HG02588 (cell line): ENCODE measurements at regions not wholly inside any gene's neighbourhood (a gene's known extent, or its start where the extent isn't known, plus 50 kb on each side); places are given as distances from the start of the nearest gene placed in this dataset.
"Not testable (repeated sequence)": the region's sequence is repeated elsewhere in the genome, so short reads cannot be mapped to it uniquely, and the experiment has no call there.

Source experiments
- ATAC-seq: cut with Tn5 transposase; IDR thresholded peaks from one replicate; pipeline ENCODE4 v1.9.1; 2021; ENCODE audit warnings: mild to moderate bottlenecking, moderate library complexity; ENCODE audit not compliant: unreplicated experiment

DNA sequence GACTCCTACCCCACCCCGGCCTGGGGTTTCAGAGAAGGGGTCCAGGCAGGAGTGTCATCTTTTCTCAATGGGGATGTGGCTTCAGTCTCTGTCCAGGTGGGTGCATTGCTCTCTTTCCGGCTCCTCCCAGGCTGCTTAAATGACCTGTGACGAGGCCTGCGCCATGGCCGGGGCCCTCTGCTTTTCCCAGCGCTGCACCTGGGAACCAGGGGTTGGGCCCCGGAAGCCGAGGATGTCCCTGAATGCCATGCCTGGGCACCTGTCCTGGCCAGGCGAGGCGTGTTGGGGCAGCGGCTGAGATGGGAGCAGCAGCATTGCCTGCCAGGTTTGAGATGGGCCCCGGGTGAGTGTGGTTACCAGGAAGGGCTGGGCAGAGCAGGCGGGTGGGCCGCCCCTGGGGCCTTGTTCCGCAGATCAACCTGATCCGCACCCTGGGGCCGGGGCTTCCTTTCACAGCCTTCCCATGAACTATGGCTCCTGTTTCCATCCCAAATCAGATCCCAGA, 147.4 kb downstream of the SEC14L1 start:
- no peak for ATAC-seq

DNA sequence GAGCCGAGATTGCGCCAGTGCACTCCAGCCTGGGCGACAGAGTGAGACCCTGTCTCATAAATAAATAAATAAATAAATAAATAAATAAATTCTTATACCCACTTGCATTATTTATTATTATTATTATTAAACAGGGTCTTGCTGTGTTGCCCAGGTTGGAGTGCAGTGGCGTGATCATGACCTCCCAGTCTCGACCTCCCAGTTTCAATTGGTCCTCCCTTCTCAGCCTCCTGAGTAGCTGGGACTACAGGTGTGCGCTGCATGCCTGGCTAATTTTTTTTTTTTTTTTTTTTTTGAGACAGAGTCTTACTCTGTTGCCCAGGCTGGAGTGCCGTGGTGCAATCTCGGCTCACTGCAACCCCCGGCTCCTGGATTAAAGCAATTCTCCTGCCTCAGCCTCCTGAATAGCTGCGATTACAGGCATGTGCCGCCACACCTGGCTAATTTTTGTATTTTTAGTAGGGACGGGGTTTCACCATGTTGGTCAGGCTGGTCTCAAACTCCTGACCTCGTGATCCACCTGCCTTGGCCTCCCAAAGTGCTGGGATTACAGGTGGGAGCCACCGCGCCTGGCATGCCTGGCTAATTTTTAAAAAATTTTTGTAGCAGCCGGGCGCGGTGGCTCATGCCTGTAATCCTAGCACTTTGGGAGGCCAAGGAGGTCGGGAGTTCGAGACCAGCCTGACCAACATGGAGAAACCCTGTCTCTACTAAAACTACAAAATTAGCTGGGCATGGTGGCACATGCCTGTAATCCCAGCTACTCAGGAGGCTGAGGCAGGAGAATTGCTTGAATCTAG, 150.2 kb downstream of the SEC14L1 start:
- ATAC-seq, result not testable (repeated sequence)

DNA sequence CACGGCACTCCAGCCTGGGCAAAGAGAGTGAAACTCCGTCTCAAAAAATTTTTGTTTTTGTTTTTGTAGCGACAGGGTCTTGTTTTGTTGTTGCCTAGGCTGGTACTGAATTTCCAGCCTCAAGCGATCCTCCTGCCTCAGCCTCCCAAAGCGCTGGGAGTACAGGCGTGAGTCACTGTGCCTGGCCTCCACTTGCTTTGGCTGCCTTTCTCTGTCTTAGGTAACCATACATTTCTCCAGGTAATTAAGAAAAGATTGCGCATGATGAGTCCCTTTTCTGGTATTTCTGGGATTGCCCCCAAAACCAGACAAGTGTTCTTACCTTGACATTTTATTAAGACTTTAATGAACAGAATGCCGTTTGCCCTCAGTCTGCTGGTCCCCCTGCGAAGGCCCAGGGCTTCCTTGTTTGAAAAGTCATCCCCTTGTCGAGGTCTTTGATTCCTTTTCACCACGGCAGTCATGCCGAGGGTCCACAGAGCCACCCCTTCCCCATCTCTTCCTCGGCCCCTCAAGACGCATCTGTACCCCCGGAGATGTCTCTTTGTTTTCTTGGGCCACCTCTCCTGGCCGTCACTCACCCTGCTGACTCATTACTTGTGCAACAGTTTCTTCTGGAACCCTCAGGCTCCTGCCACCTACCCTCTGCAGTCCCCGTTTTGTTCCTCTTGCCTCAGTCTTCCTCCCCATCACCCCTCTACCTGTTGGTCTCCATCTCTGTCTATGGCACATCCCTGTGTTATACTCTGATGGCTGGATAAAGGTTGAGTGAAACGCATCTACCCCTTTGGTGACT, 151.0 kb downstream of the SEC14L1 start:
- no peak for ATAC-seq

DNA sequence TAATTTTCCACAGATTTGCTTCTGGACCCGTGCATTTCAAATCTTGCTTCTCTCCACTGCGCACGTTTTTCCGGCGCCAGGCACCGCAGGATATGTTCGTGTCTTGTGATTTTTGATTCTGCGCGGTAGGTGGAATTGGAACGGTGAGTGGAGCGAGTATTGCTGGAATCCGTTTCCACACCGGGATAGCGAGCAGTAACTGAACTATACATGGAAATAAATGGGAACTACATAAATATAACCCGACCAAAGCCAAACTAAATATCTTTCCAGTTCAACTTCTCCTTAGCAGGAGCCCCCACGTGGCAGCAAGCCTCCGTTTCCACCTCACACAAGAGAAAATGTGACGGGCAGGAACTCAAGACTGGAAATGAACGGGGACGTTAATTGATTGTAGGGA, 154.0 kb downstream of the SEC14L1 start:
- ATAC-seq, result no peak

DNA sequence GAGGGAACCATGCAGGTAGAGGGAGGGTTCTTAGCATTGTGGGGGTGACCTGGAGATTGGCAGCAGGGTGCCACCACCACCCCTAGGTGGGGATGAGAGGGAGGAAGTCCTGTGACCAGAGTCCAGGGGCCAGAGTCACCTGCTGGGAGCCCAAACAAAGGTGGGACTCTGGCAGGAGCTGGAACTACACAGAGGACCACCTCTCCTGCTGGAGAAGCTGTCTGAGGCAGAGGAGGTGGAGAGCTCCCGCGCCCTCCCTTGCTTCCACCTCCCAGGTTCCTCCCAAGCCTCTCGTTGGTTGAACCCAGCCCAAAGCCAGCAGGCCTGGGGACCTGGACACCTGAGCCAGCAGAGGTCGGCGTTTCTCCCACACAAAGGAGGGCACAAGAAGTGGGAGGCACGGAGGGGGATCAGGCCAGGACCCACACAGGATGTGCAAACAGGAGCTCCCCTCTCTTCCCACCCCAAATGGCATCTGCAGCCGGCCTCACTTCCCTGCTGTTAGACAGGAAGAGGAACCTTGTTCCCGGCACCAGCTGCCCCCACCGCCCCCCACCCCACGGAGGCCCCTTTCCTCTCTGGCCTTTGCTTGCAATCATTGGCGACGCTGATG, 154.6 kb downstream of the SEC14L1 start:
- no peak for ATAC-seq

DNA sequence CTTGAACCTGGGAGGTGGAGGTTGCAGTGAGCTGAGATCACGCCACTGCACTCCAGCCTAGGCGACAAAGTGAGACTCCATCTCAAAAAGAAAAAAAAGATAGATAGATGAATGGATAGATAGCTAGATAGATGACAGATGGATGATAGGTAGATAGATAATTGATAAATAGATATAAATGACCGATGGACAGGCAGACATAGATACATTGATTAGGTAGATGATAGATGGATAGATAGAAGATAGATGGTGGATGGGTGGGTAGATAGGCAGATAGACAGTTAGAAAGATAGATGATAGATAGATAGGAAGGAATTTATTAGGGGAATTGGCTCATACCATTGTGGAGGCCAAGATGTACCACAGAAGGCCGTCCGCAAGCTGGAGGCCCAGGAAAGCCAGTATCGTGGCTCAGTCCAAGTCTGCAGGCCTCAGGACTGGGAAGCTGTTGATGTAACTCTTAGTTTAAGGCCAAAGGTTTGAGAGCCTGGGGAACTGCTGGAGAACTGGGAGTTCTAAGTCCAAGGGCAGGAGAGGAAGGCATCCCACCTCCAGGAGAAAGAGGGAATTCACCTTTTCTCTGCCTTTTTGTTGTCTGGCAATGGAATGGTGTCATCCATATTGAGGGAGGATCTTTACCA, 156.1 kb downstream of the SEC14L1 start:
- no peak for ATAC-seq

DNA sequence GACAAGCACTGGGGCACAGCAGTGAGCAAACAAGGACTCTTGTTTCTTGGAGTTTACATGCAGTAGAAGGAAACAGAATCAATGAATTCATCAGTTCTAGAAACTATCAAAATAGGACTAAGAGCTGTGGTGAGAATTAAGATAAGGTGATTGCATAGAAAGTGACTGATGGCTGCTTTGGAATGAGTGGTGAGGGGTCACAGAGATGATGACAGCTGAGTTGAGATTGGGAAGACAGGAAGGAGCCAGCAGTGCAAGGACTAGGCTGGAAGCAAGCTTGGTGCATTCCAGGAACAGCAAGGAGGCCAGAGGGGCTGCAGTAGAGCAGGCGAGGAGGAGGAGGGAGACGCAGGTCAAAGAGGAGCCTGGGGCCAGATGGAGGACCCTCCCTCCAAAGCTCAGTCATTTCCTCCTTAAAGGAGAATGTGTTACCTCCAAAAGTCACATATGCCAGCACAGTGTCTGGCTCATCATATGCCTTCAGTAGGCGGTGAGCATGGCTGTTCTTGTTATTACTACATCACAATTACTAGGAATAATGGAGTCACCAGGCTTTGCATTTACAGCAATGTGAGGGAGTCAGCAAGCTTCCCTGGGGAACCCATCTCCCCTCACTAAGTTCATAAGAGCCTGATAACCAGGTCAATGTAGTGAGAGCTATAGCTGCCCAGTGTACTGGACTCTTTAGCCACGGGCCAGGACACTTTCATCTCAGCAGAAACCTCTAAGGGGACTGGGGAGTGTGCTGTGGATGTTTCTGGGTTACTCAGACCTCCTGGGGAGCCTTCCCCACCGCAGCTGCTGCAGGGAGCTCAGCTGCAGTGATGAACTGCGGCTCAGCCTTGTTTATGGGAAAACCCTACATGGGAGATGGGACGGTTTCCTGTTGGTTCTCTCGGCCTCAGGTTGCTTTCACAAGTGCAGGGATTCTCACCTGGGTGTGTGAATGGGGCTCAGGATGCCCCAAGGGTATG, 157.2 kb downstream of the SEC14L1 start:
- no peak for ATAC-seq

GRCh38 chr17:77298811-77299210, 158.0 kb downstream of the SEC14L1 start:
- no peak for ATAC-seq

DNA sequence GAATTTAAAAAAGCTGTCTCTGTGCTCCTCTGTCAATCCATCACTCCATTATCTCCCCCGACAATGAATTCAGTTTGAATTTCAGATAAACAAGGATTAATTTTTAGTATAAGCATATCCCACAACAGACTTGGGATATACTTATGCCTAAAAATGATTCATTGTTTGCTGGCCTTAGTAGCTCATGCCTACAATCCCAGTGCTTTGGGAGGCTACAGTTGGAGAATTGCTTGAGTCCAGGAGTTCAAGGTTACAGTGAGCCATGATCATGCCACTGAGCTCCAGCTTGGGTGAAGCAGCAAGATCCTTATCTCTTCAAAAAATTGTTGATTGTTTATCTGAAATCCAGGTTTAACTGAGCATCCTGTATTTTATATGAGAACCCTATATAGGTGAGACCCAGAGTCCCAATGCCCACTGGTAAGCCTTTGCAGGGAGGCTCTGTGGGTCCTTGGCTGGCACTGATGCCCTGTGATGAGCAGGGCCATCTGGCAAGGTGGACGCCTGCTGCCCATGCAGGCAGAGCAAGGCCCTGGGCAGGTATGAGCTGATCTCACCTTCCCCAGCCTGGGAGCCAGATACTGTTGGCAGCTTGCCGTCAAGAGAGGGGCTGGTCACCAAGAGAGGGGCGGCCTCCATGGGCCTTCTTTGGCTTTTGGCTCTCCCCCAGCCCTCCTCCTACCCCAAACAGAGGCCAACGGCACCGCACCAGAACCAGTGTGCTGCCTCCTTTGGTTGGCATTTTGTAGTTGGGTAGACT, 158.7 kb downstream of the SEC14L1 start:
- ATAC-seq, result no peak

- no peak for ATAC-seq
Observed at GRCh38 chr17:77300016-77300686, 159.4 kb downstream of the SEC14L1 start.

GRCh38 chr17:77301694-77302266, 161.0 kb downstream of the SEC14L1 start:
- ATAC-seq, result no peak

DNA sequence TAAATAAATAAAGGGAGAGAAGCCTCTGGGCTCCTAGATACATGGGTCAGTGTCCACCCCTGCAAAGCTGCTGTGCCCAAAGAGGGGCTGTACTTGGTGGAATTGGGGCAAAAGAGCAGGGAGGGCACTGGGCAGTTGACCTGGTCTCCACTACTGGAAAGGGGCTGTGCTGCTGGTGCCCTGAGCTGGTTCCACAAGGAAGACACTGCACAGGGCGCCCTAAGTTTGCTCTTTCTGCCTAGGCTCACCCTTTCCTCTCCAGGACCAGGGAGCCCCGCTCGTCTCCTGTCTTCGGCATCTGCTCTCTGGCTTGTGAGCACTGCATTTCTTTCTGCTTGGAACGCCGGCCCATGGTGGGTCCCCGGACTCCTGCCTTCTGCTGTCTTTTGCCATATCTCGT, 161.9 kb downstream of the SEC14L1 start:
- ATAC-seq, result no peak

- ATAC-seq, result no peak
Observed at GRCh38 chr17:77303620-77304019, 162.9 kb downstream of the SEC14L1 start.

- no peak for ATAC-seq
Observed at GRCh38 chr17:77304051-77304745, 163.4 kb downstream of the SEC14L1 start.

GRCh38 chr17:77304746-77305473, 164.1 kb downstream of the SEC14L1 start:
- ATAC-seq, result no peak

GRCh38 chr17:77306048-77306789, 165.4 kb downstream of the SEC14L1 start:
- ATAC-seq, result no peak
